ENCODE measurements at regions not wholly inside any gene's neighbourhood (a gene's known extent, or its start where the extent isn't known, plus 50 kb on each side); places are given as distances from the start of the nearest gene placed in this dataset.

GRCh38 chr4:3825530-3825929 is 59.3 kb downstream of the ADRA2C start:
- TF ChIP-seq FOXP2 (optimal IDR thresholded peaks at IDR 0.05; ENCODE audit: borderline replicate concordance, extremely low read depth, extremely low read length, insufficient read depth) = no peak
- TF ChIP-seq TAF1 (IDR thresholded peaks at IDR 0.05; ENCODE audit: borderline replicate concordance, insufficient read depth, low read length) = no peak

GRCh38 chr4:3826247-3827172 is 60.3 kb downstream of the ADRA2C start:
- no peak for TF ChIP-seq SIN3A (IDR thresholded peaks at IDR 0.05; ENCODE audit: borderline replicate concordance, insufficient read depth, low read length)
- TF ChIP-seq TAF1 (IDR thresholded peaks at IDR 0.05; ENCODE audit: borderline replicate concordance, insufficient read depth, low read length) = no peak
- no peak for TF ChIP-seq POLR2AphosphoS5 (IDR thresholded peaks at IDR 0.05; ENCODE audit: low read depth, low read length)
- no peak for TF ChIP-seq FOXP2 (optimal IDR thresholded peaks at IDR 0.05; ENCODE audit: borderline replicate concordance, extremely low read depth, extremely low read length, insufficient read depth)
- no peak for TF ChIP-seq REST (IDR thresholded peaks at IDR 0.05; ENCODE audit: insufficient read depth in 1 of 2, low read depth in 2 of 2, low read length in 2 of 2)

GRCh38 chr4:3827616-3828492 is 61.7 kb downstream of the ADRA2C start:
- no peak for TF ChIP-seq SIN3A (IDR thresholded peaks at IDR 0.05; ENCODE audit: borderline replicate concordance, insufficient read depth, low read length)
- TF ChIP-seq REST (IDR thresholded peaks at IDR 0.05; ENCODE audit: insufficient read depth in 1 of 2, low read depth in 2 of 2, low read length in 2 of 2) = no peak
- TF ChIP-seq POLR2AphosphoS5 (IDR thresholded peaks at IDR 0.05; ENCODE audit: low read depth, low read length) = no peak
- TF ChIP-seq FOXP2 (optimal IDR thresholded peaks at IDR 0.05; ENCODE audit: borderline replicate concordance, extremely low read depth, extremely low read length, insufficient read depth) = no peak
- TF ChIP-seq TAF1 (IDR thresholded peaks at IDR 0.05; ENCODE audit: borderline replicate concordance, insufficient read depth, low read length) = no peak

GRCh38 chr4:3828546-3828945 is 62.4 kb downstream of the ADRA2C start:
- TF ChIP-seq FOXP2 (optimal IDR thresholded peaks at IDR 0.05; ENCODE audit: borderline replicate concordance, extremely low read depth, extremely low read length, insufficient read depth) (no peak), SIN3A (IDR thresholded peaks at IDR 0.05; ENCODE audit: borderline replicate concordance, insufficient read depth, low read length) (no peak), TAF1 (IDR thresholded peaks at IDR 0.05; ENCODE audit: borderline replicate concordance, insufficient read depth, low read length) (no peak), POLR2AphosphoS5 (IDR thresholded peaks at IDR 0.05; ENCODE audit: low read depth, low read length) (no peak), REST (IDR thresholded peaks at IDR 0.05; ENCODE audit: insufficient read depth in 1 of 2, low read depth in 2 of 2, low read length in 2 of 2) (no peak)

GRCh38 chr4:3829211-3829955 is 63.2 kb downstream of the ADRA2C start:
- TF ChIP-seq POLR2AphosphoS5 (IDR thresholded peaks at IDR 0.05; ENCODE audit: low read depth, low read length) = no peak
- TF ChIP-seq FOXP2 (optimal IDR thresholded peaks at IDR 0.05; ENCODE audit: borderline replicate concordance, extremely low read depth, extremely low read length, insufficient read depth) = no peak
- no peak for TF ChIP-seq SIN3A (IDR thresholded peaks at IDR 0.05; ENCODE audit: borderline replicate concordance, insufficient read depth, low read length)
- TF ChIP-seq REST (IDR thresholded peaks at IDR 0.05; ENCODE audit: insufficient read depth in 1 of 2, low read depth in 2 of 2, low read length in 2 of 2) = no peak
- no peak for TF ChIP-seq TAF1 (IDR thresholded peaks at IDR 0.05; ENCODE audit: borderline replicate concordance, insufficient read depth, low read length)

All from PFSK-1 (cell line).